ENCODE measurements at regions not wholly inside any gene's neighbourhood (a gene's known extent, or its start where the extent isn't known, plus 50 kb on each side); places are given as distances from the start of the nearest gene placed in this dataset.

- TF ChIP-seq, protein P1, sequence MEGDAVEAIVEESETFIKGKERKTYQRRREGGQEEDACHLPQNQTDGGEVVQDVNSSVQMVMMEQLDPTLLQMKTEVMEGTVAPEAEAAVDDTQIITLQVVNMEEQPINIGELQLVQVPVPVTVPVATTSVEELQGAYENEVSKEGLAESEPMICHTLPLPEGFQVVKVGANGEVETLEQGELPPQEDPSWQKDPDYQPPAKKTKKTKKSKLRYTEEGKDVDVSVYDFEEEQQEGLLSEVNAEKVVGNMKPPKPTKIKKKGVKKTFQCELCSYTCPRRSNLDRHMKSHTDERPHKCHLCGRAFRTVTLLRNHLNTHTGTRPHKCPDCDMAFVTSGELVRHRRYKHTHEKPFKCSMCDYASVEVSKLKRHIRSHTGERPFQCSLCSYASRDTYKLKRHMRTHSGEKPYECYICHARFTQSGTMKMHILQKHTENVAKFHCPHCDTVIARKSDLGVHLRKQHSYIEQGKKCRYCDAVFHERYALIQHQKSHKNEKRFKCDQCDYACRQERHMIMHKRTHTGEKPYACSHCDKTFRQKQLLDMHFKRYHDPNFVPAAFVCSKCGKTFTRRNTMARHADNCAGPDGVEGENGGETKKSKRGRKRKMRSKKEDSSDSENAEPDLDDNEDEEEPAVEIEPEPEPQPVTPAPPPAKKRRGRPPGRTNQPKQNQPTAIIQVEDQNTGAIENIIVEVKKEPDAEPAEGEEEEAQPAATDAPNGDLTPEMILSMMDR (IDR thresholded peaks at IDR 0.05; ENCODE audit: unreplicated experiment): no peak
- H3K4me1 Mint-ChIP-seq (ENCODE audit: low read depth): peaks cover 7% of the 10 kb centered on the region
- H3K27ac Mint-ChIP-seq: no peak overlapping the region
- H3K9me3 Mint-ChIP-seq (ENCODE audit: low read depth): peaks cover 4% of the 10 kb centered on the region
- no peak overlapping the region for H3K4me3 Mint-ChIP-seq (ENCODE audit: low read depth)
- DNase-seq (ENCODE audit: low spot score, unreplicated experiment): no peak
- H3K36me3 Mint-ChIP-seq (ENCODE audit: insufficient read depth): no peaks in the 10 kb centered on the region
- H3K27me3 Mint-ChIP-seq: no peaks in the 10 kb centered on the region
These were observed 164.0 kb upstream of the ZEB2 start for GRCh38 chr2:144683966-144684365.

GRCh38 chr2:144683107-144683753, 163.3 kb upstream of the ZEB2 start:
- TF ChIP-seq, protein P1 (IDR thresholded peaks at IDR 0.05; ENCODE audit: unreplicated experiment): no peak
- H3K4me3 Mint-ChIP-seq (ENCODE audit: low read depth): no peak overlapping the region
- DNase-seq (ENCODE audit: low spot score, unreplicated experiment): no peak
- peaks cover 14% of the 10 kb centered on the region for H3K4me1 Mint-ChIP-seq (ENCODE audit: low read depth)
- H3K36me3 Mint-ChIP-seq (ENCODE audit: insufficient read depth): no peaks in the 10 kb centered on the region
- peaks cover 4% of the 10 kb centered on the region for H3K9me3 Mint-ChIP-seq (ENCODE audit: low read depth)
- no peak overlapping the region for H3K27ac Mint-ChIP-seq
- no peaks in the 10 kb centered on the region for H3K27me3 Mint-ChIP-seq

- no peaks in the 10 kb centered on the region for H3K27me3 Mint-ChIP-seq
- H3K36me3 Mint-ChIP-seq (ENCODE audit: insufficient read depth): no peaks in the 10 kb centered on the region
- peaks cover 4% of the 10 kb centered on the region for H3K9me3 Mint-ChIP-seq (ENCODE audit: low read depth)
- DNase-seq (ENCODE audit: low spot score, unreplicated experiment): no peak
- TF ChIP-seq, protein P1 (IDR thresholded peaks at IDR 0.05; ENCODE audit: unreplicated experiment): no peak
- no peak overlapping the region for H3K27ac Mint-ChIP-seq
- no peak overlapping the region for H3K4me3 Mint-ChIP-seq (ENCODE audit: low read depth)
- H3K4me1 Mint-ChIP-seq (ENCODE audit: low read depth): peaks cover 18% of the 10 kb centered on the region
These were observed 162.3 kb upstream of the ZEB2 start for GRCh38 chr2:144682248-144682647.

GRCh38 chr2:144681389-144681788, 161.5 kb upstream of the ZEB2 start:
- Mint-ChIP-seq H3K36me3 (ENCODE audit: insufficient read depth) (no peaks in the 10 kb centered on the region), H3K27me3 (no peaks in the 10 kb centered on the region), H3K9me3 (ENCODE audit: low read depth) (peaks cover 4% of the 10 kb centered on the region), H3K4me3 (ENCODE audit: low read depth) (no peak overlapping the region), H3K4me1 (ENCODE audit: low read depth) (peaks cover 20% of the 10 kb centered on the region), H3K27ac (no peak overlapping the region)
- DNase-seq (ENCODE audit: low spot score, unreplicated experiment): no peak
- TF ChIP-seq, protein P1 (IDR thresholded peaks at IDR 0.05; ENCODE audit: unreplicated experiment): no peak

- TF ChIP-seq, protein P1 (IDR thresholded peaks at IDR 0.05; ENCODE audit: unreplicated experiment): no peak
- Mint-ChIP-seq H3K27me3 (no peaks in the 10 kb centered on the region), H3K4me1 (ENCODE audit: low read depth) (peaks cover 24% of the 10 kb centered on the region), H3K4me3 (ENCODE audit: low read depth) (no peak overlapping the region), H3K36me3 (ENCODE audit: insufficient read depth) (no peaks in the 10 kb centered on the region), H3K27ac (no peak overlapping the region), H3K9me3 (ENCODE audit: low read depth) (peaks cover 4% of the 10 kb centered on the region)
- DNase-seq (ENCODE audit: low spot score, unreplicated experiment): no peak
These were observed 160.0 kb upstream of the ZEB2 start for GRCh38 chr2:144679942-144680341.

Measured in progenitor cell of endocrine pancreas (in vitro differentiated cells).